WTC11 (cell line): ENCODE measurements at regions not wholly inside any gene's neighbourhood (a gene's known extent, or its start where the extent isn't known, plus 50 kb on each side); places are given as distances from the start of the nearest gene placed in this dataset.

Source experiments
- ATAC-seq: fragments of 200-7000 bp; cut with Tn5 transposase; 2 replicates; pipeline ENCODE4 v1.10.0; 2021; ENCODE audit warnings: mild to moderate bottlenecking, moderate library complexity
- CTCF ChIA-PET: fragments of 300-600 bp; sonication (Branson Sonifier 250); formaldehyde crosslinking; loops from one replicate; lab custom pipeline; 2021; ENCODE audit warnings: antibody characterized with exemption; lab: Charles Lee
- POLR2A ChIA-PET: fragments of 350-600 bp; sonication (Branson Sonifier 250); formaldehyde crosslinking; loops from one replicate; lab custom pipeline; 2021; ENCODE audit warnings: antibody characterized with exemption; lab: Charles Lee
- DNase-seq: peaks from one replicate; pipeline ENCODE4 v3.0.0; 2021; ENCODE audit warnings: low spot score
- H3K27ac Mint-ChIP-seq: 2 replicates; pipeline ENCODE4 v1.8.0; 2021; ENCODE audit warnings: mixed read lengths
- H3K27me3 Mint-ChIP-seq: 2 replicates; pipeline ENCODE4 v1.8.0; 2021; ENCODE audit warnings: low read depth, mild to moderate bottlenecking, moderate library complexity, mixed read lengths
- H3K36me3 Mint-ChIP-seq: 2 replicates; pipeline ENCODE4 v1.8.0; 2021; ENCODE audit warnings: mixed read lengths
- H3K4me1 Mint-ChIP-seq: 2 replicates; pipeline ENCODE4 v1.8.0; 2022; ENCODE audit warnings: mixed read lengths
- H3K4me3 Mint-ChIP-seq: 2 replicates; pipeline ENCODE4 v1.8.0; 2021; ENCODE audit warnings: mild to moderate bottlenecking, moderate library complexity, mixed read lengths
- H3K9me3 Mint-ChIP-seq: 2 replicates; pipeline ENCODE4 v1.8.0; 2021; ENCODE audit warnings: mixed read lengths
- ATF1 ChIP-seq: sonication (generic); formaldehyde crosslinking; IDR thresholded peaks from 2 replicates; pipeline ENCODE4 v1.8.1; 2023; ENCODE audit warnings: mild to moderate bottlenecking, moderate library complexity, missing genetic modification reagents
- ATF3 ChIP-seq: sonication (generic); formaldehyde crosslinking; conservative IDR thresholded peaks from 2 replicates; pipeline ENCODE4 v1.8.1; 2022; ENCODE audit warnings: mild to moderate bottlenecking, missing genetic modification reagents
- GABPB1 ChIP-seq: sonication (generic); formaldehyde crosslinking; IDR thresholded peaks from 2 replicates; pipeline ENCODE4 v1.8.1; 2023; ENCODE audit warnings: mild to moderate bottlenecking, missing genetic modification reagents
- JUN ChIP-seq: sonication (generic); formaldehyde crosslinking; IDR thresholded peaks from 2 replicates; pipeline ENCODE4 v1.8.0; 2023; ENCODE audit warnings: mild to moderate bottlenecking, missing genetic modification reagents
- NR1H2 ChIP-seq: sonication (generic); formaldehyde crosslinking; IDR thresholded peaks from 2 replicates; pipeline ENCODE4 v1.9.0; 2021; ENCODE audit warnings: mild to moderate bottlenecking, moderate library complexity, missing genetic modification reagents
- STAT6 ChIP-seq: sonication (generic); formaldehyde crosslinking; conservative IDR thresholded peaks from 2 replicates; pipeline ENCODE4 v1.8.1; 2023; ENCODE audit warnings: mild to moderate bottlenecking, low read depth, missing genetic modification reagents, moderate library complexity
- TF ChIP-seq, protein P1 (sequence below): sonication (generic); formaldehyde crosslinking; IDR thresholded peaks from 2 replicates; pipeline ENCODE4 v1.8.1; 2023; ENCODE audit warnings: mild to moderate bottlenecking, missing genetic modification reagents, borderline replicate concordance
- TF ChIP-seq, protein P2 (sequence below): sonication (generic); formaldehyde crosslinking; IDR thresholded peaks from 2 replicates; pipeline ENCODE4 v1.8.1; 2023; ENCODE audit warnings: mild to moderate bottlenecking, missing genetic modification reagents
- TF ChIP-seq, protein P3 (sequence below): fragments of 200-600 bp; IDR thresholded peaks from 2 replicates; pipeline ENCODE4 v1.8.0; 2022; ENCODE audit warnings: antibody characterized with exemption

GRCh38 chr17:55588446-55589242 is 77.4 kb upstream of the SMIM36 start:
- CTCF ChIA-PET, result interaction anchor here (1.5 kb wide), 1 partner anchor 13 kb away, joined by 5 read pairs; no protein-coding TSS in a partner anchor
- TF ChIP-seq STAT6 (CRISPR knock-in tag) (no peak), NR1H2 (CRISPR knock-in tag) (no peak), JUN (CRISPR knock-in tag) (no peak)
- Mint-ChIP-seq H3K4me1 (no peaks in the 10 kb centered on the region), H3K9me3 (peaks cover 3% of the 10 kb centered on the region; the same call in 1 of the 2 replicates), H3K4me3 (no peak overlapping the region), H3K27ac (no peak overlapping the region), H3K27me3 (no peaks in the 10 kb centered on the region), H3K36me3 (no peaks in the 10 kb centered on the region)
- ATAC-seq, result no peak
- DNase-seq, result no peak
- POLR2A ChIA-PET, result no interaction called here

DNA sequence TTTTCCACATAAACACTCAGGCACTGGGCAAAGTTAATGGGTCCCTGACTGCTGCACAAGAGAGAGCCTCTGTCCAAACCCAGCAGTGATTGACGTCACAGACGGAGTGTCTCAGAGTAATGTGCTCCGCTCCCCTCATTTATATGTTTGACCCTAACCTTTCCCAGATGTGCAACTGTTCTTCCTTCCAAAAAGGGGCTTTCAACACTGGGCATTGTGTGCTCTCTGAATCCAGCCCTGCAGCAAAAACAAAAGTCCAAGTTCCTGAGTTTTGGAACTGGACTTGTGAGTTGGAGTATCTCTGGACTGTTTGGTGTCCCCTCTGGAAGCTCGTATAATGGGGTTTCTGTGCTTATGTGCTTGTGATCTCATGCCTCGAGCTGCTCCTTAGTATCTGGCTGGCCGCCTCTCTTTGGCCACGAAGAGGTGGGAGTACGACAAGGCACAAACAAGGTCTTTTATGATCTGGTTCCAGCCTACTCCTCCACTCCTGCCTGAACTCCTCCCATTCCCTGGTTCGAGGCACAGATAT is 76.4 kb upstream of the SMIM36 start:
- DNase-seq (no peak), ATAC-seq (no peak)
- TF ChIP-seq, protein P1, sequence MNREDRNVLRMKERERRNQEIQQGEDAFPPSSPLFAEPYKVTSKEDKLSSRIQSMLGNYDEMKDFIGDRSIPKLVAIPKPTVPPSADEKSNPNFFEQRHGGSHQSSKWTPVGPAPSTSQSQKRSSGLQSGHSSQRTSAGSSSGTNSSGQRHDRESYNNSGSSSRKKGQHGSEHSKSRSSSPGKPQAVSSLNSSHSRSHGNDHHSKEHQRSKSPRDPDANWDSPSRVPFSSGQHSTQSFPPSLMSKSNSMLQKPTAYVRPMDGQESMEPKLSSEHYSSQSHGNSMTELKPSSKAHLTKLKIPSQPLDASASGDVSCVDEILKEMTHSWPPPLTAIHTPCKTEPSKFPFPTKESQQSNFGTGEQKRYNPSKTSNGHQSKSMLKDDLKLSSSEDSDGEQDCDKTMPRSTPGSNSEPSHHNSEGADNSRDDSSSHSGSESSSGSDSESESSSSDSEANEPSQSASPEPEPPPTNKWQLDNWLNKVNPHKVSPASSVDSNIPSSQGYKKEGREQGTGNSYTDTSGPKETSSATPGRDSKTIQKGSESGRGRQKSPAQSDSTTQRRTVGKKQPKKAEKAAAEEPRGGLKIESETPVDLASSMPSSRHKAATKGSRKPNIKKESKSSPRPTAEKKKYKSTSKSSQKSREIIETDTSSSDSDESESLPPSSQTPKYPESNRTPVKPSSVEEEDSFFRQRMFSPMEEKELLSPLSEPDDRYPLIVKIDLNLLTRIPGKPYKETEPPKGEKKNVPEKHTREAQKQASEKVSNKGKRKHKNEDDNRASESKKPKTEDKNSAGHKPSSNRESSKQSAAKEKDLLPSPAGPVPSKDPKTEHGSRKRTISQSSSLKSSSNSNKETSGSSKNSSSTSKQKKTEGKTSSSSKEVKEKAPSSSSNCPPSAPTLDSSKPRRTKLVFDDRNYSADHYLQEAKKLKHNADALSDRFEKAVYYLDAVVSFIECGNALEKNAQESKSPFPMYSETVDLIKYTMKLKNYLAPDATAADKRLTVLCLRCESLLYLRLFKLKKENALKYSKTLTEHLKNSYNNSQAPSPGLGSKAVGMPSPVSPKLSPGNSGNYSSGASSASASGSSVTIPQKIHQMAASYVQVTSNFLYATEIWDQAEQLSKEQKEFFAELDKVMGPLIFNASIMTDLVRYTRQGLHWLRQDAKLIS (CRISPR knock-in tag), result no peak
- TF ChIP-seq GABPB1 (CRISPR knock-in tag) (no peak), ATF3 (CRISPR knock-in tag) (no peak), ATF1 (CRISPR knock-in tag) (no peak), STAT6 (CRISPR knock-in tag) (no peak)
- TF ChIP-seq, protein P2, sequence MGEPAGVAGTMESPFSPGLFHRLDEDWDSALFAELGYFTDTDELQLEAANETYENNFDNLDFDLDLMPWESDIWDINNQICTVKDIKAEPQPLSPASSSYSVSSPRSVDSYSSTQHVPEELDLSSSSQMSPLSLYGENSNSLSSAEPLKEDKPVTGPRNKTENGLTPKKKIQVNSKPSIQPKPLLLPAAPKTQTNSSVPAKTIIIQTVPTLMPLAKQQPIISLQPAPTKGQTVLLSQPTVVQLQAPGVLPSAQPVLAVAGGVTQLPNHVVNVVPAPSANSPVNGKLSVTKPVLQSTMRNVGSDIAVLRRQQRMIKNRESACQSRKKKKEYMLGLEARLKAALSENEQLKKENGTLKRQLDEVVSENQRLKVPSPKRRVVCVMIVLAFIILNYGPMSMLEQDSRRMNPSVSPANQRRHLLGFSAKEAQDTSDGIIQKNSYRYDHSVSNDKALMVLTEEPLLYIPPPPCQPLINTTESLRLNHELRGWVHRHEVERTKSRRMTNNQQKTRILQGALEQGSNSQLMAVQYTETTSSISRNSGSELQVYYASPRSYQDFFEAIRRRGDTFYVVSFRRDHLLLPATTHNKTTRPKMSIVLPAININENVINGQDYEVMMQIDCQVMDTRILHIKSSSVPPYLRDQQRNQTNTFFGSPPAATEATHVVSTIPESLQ (CRISPR knock-in tag), result no peak
- TF ChIP-seq, protein P3, sequence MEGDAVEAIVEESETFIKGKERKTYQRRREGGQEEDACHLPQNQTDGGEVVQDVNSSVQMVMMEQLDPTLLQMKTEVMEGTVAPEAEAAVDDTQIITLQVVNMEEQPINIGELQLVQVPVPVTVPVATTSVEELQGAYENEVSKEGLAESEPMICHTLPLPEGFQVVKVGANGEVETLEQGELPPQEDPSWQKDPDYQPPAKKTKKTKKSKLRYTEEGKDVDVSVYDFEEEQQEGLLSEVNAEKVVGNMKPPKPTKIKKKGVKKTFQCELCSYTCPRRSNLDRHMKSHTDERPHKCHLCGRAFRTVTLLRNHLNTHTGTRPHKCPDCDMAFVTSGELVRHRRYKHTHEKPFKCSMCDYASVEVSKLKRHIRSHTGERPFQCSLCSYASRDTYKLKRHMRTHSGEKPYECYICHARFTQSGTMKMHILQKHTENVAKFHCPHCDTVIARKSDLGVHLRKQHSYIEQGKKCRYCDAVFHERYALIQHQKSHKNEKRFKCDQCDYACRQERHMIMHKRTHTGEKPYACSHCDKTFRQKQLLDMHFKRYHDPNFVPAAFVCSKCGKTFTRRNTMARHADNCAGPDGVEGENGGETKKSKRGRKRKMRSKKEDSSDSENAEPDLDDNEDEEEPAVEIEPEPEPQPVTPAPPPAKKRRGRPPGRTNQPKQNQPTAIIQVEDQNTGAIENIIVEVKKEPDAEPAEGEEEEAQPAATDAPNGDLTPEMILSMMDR, result no peak
- peaks cover 3% of the 10 kb centered on the region; the same call in 1 of the 2 replicates for H3K9me3 Mint-ChIP-seq
- no peaks in the 10 kb centered on the region for H3K4me1 Mint-ChIP-seq
- POLR2A ChIA-PET, result no interaction called here
- no peaks in the 10 kb centered on the region for H3K36me3 Mint-ChIP-seq
- H3K4me3 Mint-ChIP-seq, result no peak overlapping the region
- CTCF ChIA-PET, result interaction anchor here (0.5 kb wide), 1 partner anchor 154 kb away, joined by 3 read pairs; no protein-coding TSS in a partner anchor
- no peak overlapping the region for H3K27ac Mint-ChIP-seq
- H3K27me3 Mint-ChIP-seq, result no peaks in the 10 kb centered on the region
